SK-N-SH (cell line): ENCODE measurements at regions not wholly inside any gene's neighbourhood (a gene's known extent, or its start where the extent isn't known, plus 50 kb on each side); places are given as distances from the start of the nearest gene placed in this dataset.

Experiments used
- CTCF ChIA-PET: fragments of 300-600, 350-600 bp; formaldehyde crosslinking; extraction: SDS; loops from one replicate; lab custom pipeline; 2021; lab: Yijun Ruan, JAX
- POLR2A ChIA-PET: fragments of 350-600 bp; sonication (Branson Sonifier 250); formaldehyde crosslinking; extraction: SDS; loops from one replicate; lab custom pipeline; 2020; ENCODE audit warnings: antibody characterized with exemption, inconsistent platforms; lab: Yijun Ruan, JAX
- DNase-seq: peaks from one replicate; pipeline ENCODE4 v3.0.0; 2012
- H2AFZ ChIP-seq: fragments of 200-600 bp; sonication (generic); 2 replicates; pipeline ENCODE4 v1.8.1; 2016; ENCODE audit warnings: antibody characterized with exemption, mild to moderate bottlenecking, low read depth
- H3F3A ChIP-seq: fragments of 200-600 bp; sonication (generic); replicated peaks from 2 replicates; pipeline ENCODE3; 2016; ENCODE audit warnings: antibody characterized with exemption, mild to moderate bottlenecking; ENCODE audit not compliant: insufficient read depth
- H3K27ac ChIP-seq, 2 experiments: fragments of 200-500 bp in 1 of 2; fragments of 200-600 bp in 1 of 2; sonication (Bioruptor generic) in 1 of 2; sonication (generic), shearing (Covaris generic) in 1 of 2; 2 replicates each; pipeline versions ENCODE4 v1.5.1 to v1.6.1; 2014 to 2016; ENCODE audit warnings: low read depth in 2 of 2, inconsistent platforms in 1 of 2, low read length in 1 of 2, mild to moderate bottlenecking in 1 of 2, mixed read lengths in 1 of 2
- H3K27me3 ChIP-seq: fragments of 200-600 bp; sonication (generic), shearing (Covaris generic); 2 replicates; pipeline ENCODE4 v1.6.1; 2016; ENCODE audit warnings: mixed run types; ENCODE audit not compliant: insufficient read depth
- H3K36me3 ChIP-seq, 2 experiments: fragments of 200-500 bp in 1 of 2; fragments of 200-600 bp in 1 of 2; sonication (Bioruptor generic) in 1 of 2; sonication (generic) in 1 of 2; replicated peaks in 1 of 2; 2 replicates each; pipeline versions ENCODE3 to v1.5.1; 2014 to 2016; ENCODE audit warnings: low read length in 1 of 2, mild to moderate bottlenecking in 1 of 2; ENCODE audit not compliant: insufficient read depth in 2 of 2, control insufficient read depth in 1 of 2
- H3K4me1 ChIP-seq, 2 experiments: fragments of 200-500 bp in 1 of 2; fragments of 200-600 bp in 1 of 2; sonication (Bioruptor generic) in 1 of 2; sonication (generic), shearing (Covaris generic) in 1 of 2; 2 replicates each; pipeline versions ENCODE4 v1.5.1 to v1.6.1; 2014 to 2016; ENCODE audit warnings: low read depth in 1 of 2, low read length in 1 of 2, mixed run types in 1 of 2; ENCODE audit not compliant: insufficient read depth in 2 of 2, control insufficient read depth in 1 of 2
- H3K4me2 ChIP-seq: fragments of 200-600 bp; sonication (generic), shearing (Covaris generic); 2 replicates; pipeline ENCODE4 v1.6.1; 2017; ENCODE audit warnings: mixed run types
- H3K4me3 ChIP-seq, 2 experiments: fragments of 200-500 bp in 1 of 2; fragments of 200-600 bp in 1 of 2; sonication (Bioruptor generic) in 1 of 2; sonication (generic), shearing (Covaris generic) in 1 of 2; 2 replicates each; pipeline versions ENCODE4 v1.5.1 to v1.8.1; 2014 to 2016; ENCODE audit warnings: low read depth in 2 of 2, inconsistent platforms in 1 of 2, low read length in 1 of 2, mild to moderate bottlenecking in 1 of 2, mixed read lengths in 1 of 2, moderate library complexity in 1 of 2
- H3K79me2 ChIP-seq: fragments of 200-600 bp; sonication (generic); 2 replicates; pipeline ENCODE4 v1.8.1; 2017; ENCODE audit warnings: mild to moderate bottlenecking; ENCODE audit not compliant: insufficient read depth
- H3K9ac ChIP-seq: fragments of 200-600 bp; sonication (generic); 2 replicates; pipeline ENCODE4 v1.6.1; 2017; ENCODE audit warnings: mixed run types
- H3K9me2 ChIP-seq: fragments of 200-600 bp; sonication (generic); 2 replicates; pipeline ENCODE4 v1.6.1; 2017; ENCODE audit warnings: mixed run types
- H3K9me3 ChIP-seq: fragments of 200-600 bp; sonication (generic); 2 replicates; pipeline ENCODE4 v1.6.1; 2017; ENCODE audit warnings: mixed run types, mild to moderate bottlenecking, moderate library complexity
- H4K20me1 ChIP-seq: fragments of 200-600 bp; sonication (generic); 2 replicates; pipeline ENCODE4 v1.6.1; 2017; ENCODE audit warnings: mild to moderate bottlenecking, mixed run types; ENCODE audit not compliant: insufficient read depth
- FOSL2 ChIP-seq: IDR thresholded peaks from 2 replicates; pipeline ENCODE4 v1.4.0; 2012; ENCODE audit warnings: low read depth, mild to moderate bottlenecking, moderate library complexity, borderline replicate concordance
- GATA2 ChIP-seq: sonication (generic); formaldehyde crosslinking; IDR thresholded peaks from 2 replicates; pipeline ENCODE4 v1.5.0; 2020; ENCODE audit warnings: mild to moderate bottlenecking, missing genetic modification reagents
- JUND ChIP-seq: IDR thresholded peaks from 2 replicates; pipeline ENCODE4 v1.4.0; 2012
- MEF2A ChIP-seq: IDR thresholded peaks from 2 replicates; pipeline ENCODE4 v1.4.0; 2012; ENCODE audit warnings: low read depth, borderline replicate concordance
- POLR2AphosphoS5 ChIP-seq: IDR thresholded peaks from 2 replicates; pipeline ENCODE4 v1.6.1; 2012; ENCODE audit warnings: low read depth, low read length
- RAD21 ChIP-seq: IDR thresholded peaks from 2 replicates; pipeline ENCODE4 v1.6.1; 2012; ENCODE audit warnings: mild to moderate bottlenecking, low read length
- RXRA ChIP-seq: IDR thresholded peaks from 2 replicates; pipeline ENCODE4 v1.4.0; 2012; ENCODE audit warnings: low read depth, mild to moderate bottlenecking, borderline replicate concordance
- SIN3A ChIP-seq: IDR thresholded peaks from 2 replicates; pipeline ENCODE4 v1.6.1; 2012; ENCODE audit warnings: low read depth, mild to moderate bottlenecking, low read length, moderate library complexity, borderline replicate concordance
- SMC3 ChIP-seq: IDR thresholded peaks from 2 replicates; pipeline ENCODE4 v1.6.1; 2012; ENCODE audit warnings: low read depth, low read length, improper control_type of control experiment
- TAF1 ChIP-seq: IDR thresholded peaks from 2 replicates; pipeline ENCODE4 v1.6.1; 2012; ENCODE audit warnings: low read depth, mild to moderate bottlenecking, low read length, moderate library complexity, borderline replicate concordance
- TEAD4 ChIP-seq: IDR thresholded peaks from 2 replicates; pipeline ENCODE4 v1.4.0; 2012; ENCODE audit warnings: mild to moderate bottlenecking, borderline replicate concordance; ENCODE audit not compliant: insufficient read depth
- WGBS: methylation state at CpG from one replicate; pipeline ENCODE4 v1.1.6; 2017; ENCODE audit warnings: low lambda C conversion rate; 5-methylcytosine and 5-hydroxymethylcytosine counted together
- TF ChIP-seq, protein P1 (sequence below): fragments of 150-350 bp; IDR thresholded peaks from 2 replicates; pipeline ENCODE4 v1.6.1; 2017; ENCODE audit warnings: antibody characterized with exemption, low read length, low read depth, borderline replicate concordance
- TF ChIP-seq, protein P2 (sequence below): IDR thresholded peaks from 2 replicates; pipeline ENCODE4 v1.4.0; 2012; ENCODE audit warnings: low read depth

DNA sequence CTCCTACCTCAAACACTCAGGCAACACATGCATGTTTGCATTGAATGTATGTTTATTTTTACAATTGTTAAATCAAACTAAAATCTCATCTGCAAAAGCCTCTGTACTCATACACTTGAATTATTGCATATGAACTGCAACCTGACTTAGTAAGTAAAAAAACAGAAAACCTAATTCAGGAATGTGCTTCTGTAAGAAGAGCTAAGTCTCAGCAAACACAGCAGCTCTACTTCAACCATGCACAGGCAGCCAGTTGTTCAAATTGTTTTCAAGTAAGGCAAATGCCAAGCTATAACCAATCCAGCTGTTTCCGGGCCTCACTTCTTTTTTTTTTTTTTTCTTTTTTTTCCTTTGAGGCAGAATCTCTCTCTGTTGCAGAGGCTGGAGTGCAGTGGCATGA, 93.5 kb upstream of the MALRD1 start:
- 22% methylated on average over 1 of the region's 1 CpG for WGBS
- Histone ChIP-seq H3K4me3 (no peak overlapping the region), H3K9me2 (no peaks in the 10 kb centered on the region), H3K36me3 (no peaks in the 10 kb centered on the region), H2AFZ (no peak overlapping the region), H3K79me2 (no peaks in the 10 kb centered on the region), H4K20me1 (no peaks in the 10 kb centered on the region), H3K9me3 (no peaks in the 10 kb centered on the region), H3K9ac (no peak overlapping the region), H3K4me1 (no peaks in the 10 kb centered on the region), H3K27ac (no peak overlapping the region), H3K4me2 (no peak overlapping the region), H3K27me3 (no peaks in the 10 kb centered on the region), H3F3A (no peaks in the 10 kb centered on the region)
- no peak for DNase-seq
- TF ChIP-seq SIN3A (no peak), RAD21 (no peak)
- POLR2A ChIA-PET: no interaction called here
- CTCF ChIA-PET: no interaction called here

DNA sequence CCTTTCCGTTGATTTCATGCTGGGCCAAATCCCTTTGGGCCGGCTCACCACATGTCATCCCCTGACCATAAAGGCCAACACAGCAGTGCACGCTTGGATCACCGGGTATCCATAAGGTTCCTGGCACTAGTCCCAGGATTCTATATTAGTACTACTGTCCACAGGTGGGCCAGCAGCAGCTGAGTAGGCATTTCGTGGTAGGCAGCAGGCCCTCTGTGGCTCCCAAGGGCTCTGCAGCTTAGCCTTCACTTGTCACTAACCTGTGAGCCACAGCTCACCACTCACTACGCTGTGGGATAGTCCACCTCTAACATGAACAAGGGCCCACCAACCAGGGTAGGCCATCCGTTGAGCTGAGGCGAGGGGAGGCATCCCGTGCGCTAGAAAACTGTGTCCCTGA, 89.2 kb upstream of the MALRD1 start:
- Histone ChIP-seq H2AFZ (no peak overlapping the region), H3K9me2 (0 out of 2 replicates have a peak, but pooled peaks cover 2% of the 10 kb centered on the region), H3F3A (no peaks in the 10 kb centered on the region)
- no peak for TF ChIP-seq RXRA
- TF ChIP-seq FOSL2: no peak
- TF ChIP-seq GATA2 (CRISPR knock-in tag): no peak
- TF ChIP-seq, protein P1, sequence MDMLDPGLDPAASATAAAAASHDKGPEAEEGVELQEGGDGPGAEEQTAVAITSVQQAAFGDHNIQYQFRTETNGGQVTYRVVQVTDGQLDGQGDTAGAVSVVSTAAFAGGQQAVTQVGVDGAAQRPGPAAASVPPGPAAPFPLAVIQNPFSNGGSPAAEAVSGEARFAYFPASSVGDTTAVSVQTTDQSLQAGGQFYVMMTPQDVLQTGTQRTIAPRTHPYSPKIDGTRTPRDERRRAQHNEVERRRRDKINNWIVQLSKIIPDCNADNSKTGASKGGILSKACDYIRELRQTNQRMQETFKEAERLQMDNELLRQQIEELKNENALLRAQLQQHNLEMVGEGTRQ: no peak
- TF ChIP-seq POLR2AphosphoS5: no peak
- no peak for TF ChIP-seq SIN3A
- TF ChIP-seq TEAD4: no peak
- TF ChIP-seq SMC3: no peak
- no peak for TF ChIP-seq MEF2A
- TF ChIP-seq TAF1: no peak
- no peak for TF ChIP-seq JUND
- no peak for TF ChIP-seq RAD21
- TF ChIP-seq, protein P2, sequence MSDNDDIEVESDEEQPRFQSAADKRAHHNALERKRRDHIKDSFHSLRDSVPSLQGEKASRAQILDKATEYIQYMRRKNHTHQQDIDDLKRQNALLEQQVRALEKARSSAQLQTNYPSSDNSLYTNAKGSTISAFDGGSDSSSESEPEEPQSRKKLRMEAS: no peak
- TF ChIP-seq, all 33 proteins: peak for 0
- H3K4me1 ChIP-seq: no peaks in the 10 kb centered on the region; a peak in 1 of 4 replicates
- H3K79me2 ChIP-seq: no peaks in the 10 kb centered on the region
- CTCF ChIA-PET: interaction anchor here (1.3 kb wide), 1 partner anchor 69 kb away, joined by 3 read pairs; no protein-coding TSS in a partner anchor
- no peaks in the 10 kb centered on the region for H4K20me1 ChIP-seq
- no peak overlapping the region for H3K27ac ChIP-seq
- no peaks in the 10 kb centered on the region for H3K27me3 ChIP-seq
- POLR2A ChIA-PET: no interaction called here
- H3K9ac ChIP-seq: no peak overlapping the region
- no peaks in the 10 kb centered on the region for H3K36me3 ChIP-seq
- H3K9me3 ChIP-seq: no peaks in the 10 kb centered on the region
- WGBS: 24% methylated on average over 7 of the region's 10 CpGs
- DNase-seq: no peak
- no peak overlapping the region for H3K4me3 ChIP-seq
- H3K4me2 ChIP-seq: no peak overlapping the region
